VCaP (cell line): ENCODE measurements at regions not wholly inside any gene's neighbourhood (a gene's known extent, or its start where the extent isn't known, plus 50 kb on each side); places are given as distances from the start of the nearest gene placed in this dataset.

ENCODE experiments used
- H3K27ac ChIP-seq: fragments of 450-650 bp; 2 replicates; pipeline ENCODE4 v1.5.1; 2017
- TF ChIP-seq, protein P1 (sequence below): fragments of 450-650 bp; conservative IDR thresholded peaks from 2 replicates; pipeline ENCODE4 v1.5.1; 2017; ENCODE audit warnings: mild to moderate bottlenecking, moderate library complexity

DNA sequence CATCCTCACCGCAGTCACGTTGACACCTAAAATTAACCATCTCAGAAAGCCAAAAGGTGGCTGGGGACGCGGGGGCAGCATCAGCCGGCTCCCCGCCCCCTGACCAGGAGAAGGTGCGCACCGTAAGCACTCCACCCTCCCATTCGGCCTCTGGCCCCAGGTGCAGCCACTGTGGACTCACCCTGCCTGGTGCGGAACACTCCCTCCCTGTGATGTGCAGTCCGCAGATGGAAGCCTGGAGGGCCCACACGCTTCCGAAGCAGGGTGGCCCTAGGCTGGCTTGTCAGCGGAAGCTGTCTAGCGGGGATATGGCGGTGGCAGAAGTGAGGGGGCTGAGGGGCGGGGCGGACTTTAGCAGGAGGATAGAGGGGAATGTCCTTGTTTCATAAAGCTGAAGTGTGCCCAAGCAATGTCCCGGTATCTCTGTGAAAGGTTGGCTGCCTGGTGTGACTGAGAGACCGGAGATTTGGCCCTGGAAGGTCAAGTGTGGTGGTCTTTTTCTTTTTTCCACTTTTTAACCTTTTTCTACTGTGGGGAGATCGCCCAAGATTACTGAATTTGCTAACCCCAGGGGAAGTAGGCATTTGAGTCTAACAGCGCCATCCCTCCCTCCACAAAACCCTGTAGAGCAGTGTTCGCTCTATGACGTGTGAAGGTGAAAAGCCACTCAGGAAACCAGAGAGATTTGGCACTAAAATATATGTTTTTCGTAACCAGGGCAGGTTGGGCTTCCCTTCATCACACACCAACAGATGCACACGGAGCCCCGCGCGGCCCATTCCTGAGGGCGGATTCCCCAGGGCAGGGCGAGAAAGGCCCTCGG lies 74.7 kb downstream of the CXCL12 start:
- TF ChIP-seq, protein P1, sequence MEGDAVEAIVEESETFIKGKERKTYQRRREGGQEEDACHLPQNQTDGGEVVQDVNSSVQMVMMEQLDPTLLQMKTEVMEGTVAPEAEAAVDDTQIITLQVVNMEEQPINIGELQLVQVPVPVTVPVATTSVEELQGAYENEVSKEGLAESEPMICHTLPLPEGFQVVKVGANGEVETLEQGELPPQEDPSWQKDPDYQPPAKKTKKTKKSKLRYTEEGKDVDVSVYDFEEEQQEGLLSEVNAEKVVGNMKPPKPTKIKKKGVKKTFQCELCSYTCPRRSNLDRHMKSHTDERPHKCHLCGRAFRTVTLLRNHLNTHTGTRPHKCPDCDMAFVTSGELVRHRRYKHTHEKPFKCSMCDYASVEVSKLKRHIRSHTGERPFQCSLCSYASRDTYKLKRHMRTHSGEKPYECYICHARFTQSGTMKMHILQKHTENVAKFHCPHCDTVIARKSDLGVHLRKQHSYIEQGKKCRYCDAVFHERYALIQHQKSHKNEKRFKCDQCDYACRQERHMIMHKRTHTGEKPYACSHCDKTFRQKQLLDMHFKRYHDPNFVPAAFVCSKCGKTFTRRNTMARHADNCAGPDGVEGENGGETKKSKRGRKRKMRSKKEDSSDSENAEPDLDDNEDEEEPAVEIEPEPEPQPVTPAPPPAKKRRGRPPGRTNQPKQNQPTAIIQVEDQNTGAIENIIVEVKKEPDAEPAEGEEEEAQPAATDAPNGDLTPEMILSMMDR, result no peak
- peak overlapping the region; percentile 55; the same call in 1 of the 2 replicates for H3K27ac ChIP-seq

DNA sequence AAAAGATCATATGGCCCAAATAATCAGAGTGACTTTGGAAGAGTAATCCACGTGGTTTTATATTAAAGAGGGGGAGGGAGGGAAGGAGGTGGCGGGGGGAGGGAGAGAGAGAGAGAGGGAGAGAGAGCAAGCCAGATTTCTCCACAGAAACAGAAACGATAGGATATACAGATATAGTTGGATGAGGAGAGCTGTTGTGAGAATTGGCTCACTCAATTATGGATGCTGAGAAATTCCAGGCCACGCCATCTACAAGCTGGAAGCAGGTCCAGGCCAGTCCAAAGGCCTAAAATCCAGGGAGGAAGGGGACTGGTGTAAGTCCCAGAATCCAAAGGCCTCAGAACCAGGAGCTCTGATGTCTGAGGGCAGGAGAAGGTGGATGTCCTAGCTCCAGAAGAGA lies 75.5 kb downstream of the CXCL12 start:
- no peak overlapping the region for H3K27ac ChIP-seq
- TF ChIP-seq, protein P1, result no peak

DNA sequence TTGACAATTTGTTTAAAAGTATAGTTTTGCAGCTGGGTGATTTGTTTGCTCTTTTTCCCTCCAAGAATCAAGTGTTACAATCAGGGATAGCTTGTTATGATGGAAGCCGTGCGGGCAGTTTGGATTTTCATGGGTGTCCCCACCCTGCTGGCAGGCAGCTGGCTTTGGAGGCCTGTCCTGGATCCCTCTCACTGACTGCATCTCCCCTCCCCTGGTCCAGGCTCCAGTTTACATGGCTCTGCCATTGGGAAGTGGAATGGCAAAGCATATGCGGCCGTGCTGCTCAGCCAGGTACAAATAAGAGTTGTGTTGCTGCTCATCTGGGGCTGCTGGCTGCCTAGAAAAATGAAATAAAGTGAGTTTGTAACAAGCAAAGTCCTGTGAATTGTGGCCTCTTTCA lies 76.0 kb downstream of the CXCL12 start:
- TF ChIP-seq, protein P1, result no peak

DNA sequence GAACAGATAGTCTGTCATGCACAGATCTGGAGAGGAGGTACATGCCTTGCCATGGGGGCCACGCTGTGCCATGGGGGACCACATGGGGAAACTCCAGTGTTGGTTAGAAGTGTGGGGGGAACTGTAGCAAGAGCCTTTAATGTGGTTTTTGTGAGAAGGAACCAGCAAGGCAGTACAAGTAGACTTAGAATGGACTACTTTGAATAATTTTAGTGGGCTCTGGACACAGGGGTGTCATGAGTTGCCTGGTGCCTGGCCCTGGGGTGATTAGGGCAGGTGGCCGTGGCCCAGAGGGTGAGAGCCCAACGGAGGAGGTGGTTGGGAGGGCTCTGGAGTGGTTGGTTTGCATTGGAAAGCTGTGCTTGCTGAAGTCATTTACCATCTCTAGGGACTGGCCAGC lies 77.2 kb downstream of the CXCL12 start:
- TF ChIP-seq, protein P1, result no peak

More for the DNA sequence above, 76.0 kb downstream of the CXCL12 start:
- H3K27ac ChIP-seq, result no peak overlapping the region

DNA sequence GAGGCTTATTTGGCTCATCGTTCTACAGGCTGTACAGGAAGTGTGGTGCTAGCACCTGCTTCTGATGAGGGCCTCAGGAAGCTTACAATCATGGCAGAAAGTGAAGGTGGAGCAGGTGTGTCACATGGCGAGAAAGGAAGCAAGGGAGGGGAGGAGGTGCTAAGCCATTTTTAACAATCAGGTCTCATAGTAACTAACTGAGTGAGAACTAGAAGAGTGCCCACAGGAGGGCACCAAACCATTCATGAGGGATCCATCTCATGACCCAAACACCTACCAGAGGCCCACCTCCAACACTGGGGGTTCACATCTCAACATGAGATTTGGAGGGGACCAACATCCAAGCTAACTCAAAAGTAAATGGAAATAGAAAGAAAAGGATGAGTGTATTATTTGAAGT lies 78.1 kb downstream of the CXCL12 start:
- H3K27ac ChIP-seq, result no peak overlapping the region
- TF ChIP-seq, protein P1, result peak; percentile 56

More for the DNA sequence above, 77.2 kb downstream of the CXCL12 start:
- H3K27ac ChIP-seq, result no peak overlapping the region

DNA sequence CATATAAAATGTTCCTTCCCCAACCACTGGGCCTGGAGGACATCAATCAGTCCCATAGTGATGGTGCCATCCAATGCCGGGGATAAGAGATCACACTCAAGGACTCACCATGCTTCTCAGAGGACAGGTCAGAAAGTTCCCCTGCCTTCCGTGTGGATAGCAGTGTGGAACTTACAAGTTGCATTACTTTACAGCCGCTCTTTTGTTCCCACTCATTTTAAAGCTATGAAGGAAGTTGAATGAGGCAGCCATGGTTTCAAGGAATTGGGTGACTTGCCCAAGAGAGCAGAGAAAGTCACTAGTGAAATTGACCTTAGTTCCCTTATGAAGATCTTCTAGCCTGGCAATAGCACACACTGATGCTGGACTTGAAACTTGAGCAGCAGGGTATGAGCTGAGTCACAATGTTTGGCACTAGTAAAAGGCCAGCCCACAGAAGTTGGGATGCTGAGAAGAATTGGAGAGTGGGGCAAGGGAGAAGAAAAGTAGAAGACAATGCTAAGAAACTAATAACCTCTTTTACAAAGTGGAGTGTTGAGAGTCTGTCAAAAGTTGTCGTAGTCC lies 78.7 kb downstream of the CXCL12 start:
- TF ChIP-seq, protein P1, result no peak
- H3K27ac ChIP-seq, result no peak overlapping the region

DNA sequence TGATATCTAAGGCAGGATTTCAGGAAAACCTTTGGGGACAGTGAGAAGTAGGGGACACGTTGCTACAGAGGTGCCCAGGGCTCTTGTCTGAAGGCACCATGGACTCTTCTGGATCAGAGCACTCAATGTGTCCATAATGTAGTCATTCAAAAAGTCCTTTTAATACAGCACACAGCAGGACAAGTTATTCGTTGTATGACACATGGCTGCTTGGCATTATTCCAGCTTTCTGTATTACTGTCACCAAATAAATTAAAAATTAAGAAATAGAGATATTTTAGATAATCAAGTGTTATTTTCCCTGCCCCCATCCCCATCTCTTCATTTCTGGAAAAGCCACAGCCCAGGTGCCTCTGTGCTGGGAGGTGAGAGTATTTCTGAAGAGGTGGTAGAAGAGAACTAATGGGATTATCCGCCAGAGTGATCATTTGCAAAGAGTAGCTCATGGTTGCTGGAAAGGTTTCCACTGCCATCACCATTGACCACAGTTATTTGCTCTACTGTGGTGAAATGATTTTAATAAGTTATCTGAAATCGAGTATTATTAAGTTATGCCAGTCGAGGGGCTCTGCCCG lies 83.0 kb downstream of the CXCL12 start:
- TF ChIP-seq, protein P1, result no peak
- H3K27ac ChIP-seq, result no peak overlapping the region
